HFFc6 (cell line): ENCODE measurements at regions not wholly inside any gene's neighbourhood (a gene's known extent, or its start where the extent isn't known, plus 50 kb on each side); places are given as distances from the start of the nearest gene placed in this dataset.

Experiments
- DNase-seq: peaks from one replicate; pipeline ENCODE4 v3.0.0-alpha.2; 2018
- H3K27ac Mint-ChIP-seq: 2 replicates; pipeline ENCODE4 v1.8.0; 2020; ENCODE audit warnings: mild to moderate bottlenecking, mixed read lengths
- H3K27me3 Mint-ChIP-seq: 2 replicates; pipeline ENCODE4 v1.8.0; 2021; ENCODE audit warnings: mild to moderate bottlenecking, moderate library complexity, mixed read lengths; ENCODE audit not compliant: insufficient read depth
- H3K36me3 Mint-ChIP-seq: 2 replicates; pipeline ENCODE4 v1.8.0; 2021; ENCODE audit warnings: low read depth, mixed read lengths
- H3K4me1 Mint-ChIP-seq: 2 replicates; pipeline ENCODE4 v1.8.0; 2020; ENCODE audit warnings: low read depth, mixed read lengths
- H3K4me3 Mint-ChIP-seq: 2 replicates; pipeline ENCODE4 v1.8.0; 2020; ENCODE audit warnings: mild to moderate bottlenecking, moderate library complexity, mixed read lengths
- H3K9me3 Mint-ChIP-seq: 2 replicates; pipeline ENCODE4 v1.8.0; 2020; ENCODE audit warnings: mild to moderate bottlenecking, mixed read lengths
- CTCF ChIP-seq: fragments of 200-600 bp; sonication (generic); IDR thresholded peaks from 2 replicates; pipeline ENCODE4 v1.5.0; 2021; ENCODE audit warnings: antibody characterized with exemption, mild to moderate bottlenecking

GRCh38 chr2:67702937-67703336 is 305.8 kb downstream of the ETAA1 start:
- no peak for DNase-seq

GRCh38 chr2:67706082-67706481 is 308.9 kb downstream of the ETAA1 start:
- H3K4me3 Mint-ChIP-seq, result no peak overlapping the region
- no peaks in the 10 kb centered on the region for H3K4me1 Mint-ChIP-seq
- peaks cover 5% of the 10 kb centered on the region for H3K27me3 Mint-ChIP-seq
- no peak for DNase-seq
- TF ChIP-seq CTCF, result no peak
- no peak overlapping the region for H3K27ac Mint-ChIP-seq
- no peaks in the 10 kb centered on the region for H3K36me3 Mint-ChIP-seq
- H3K9me3 Mint-ChIP-seq, result no peaks in the 10 kb centered on the region; the same call in 1 of the 2 replicates

More at GRCh38 chr2:67702937-67703336, 305.8 kb downstream of the ETAA1 start:
- no peak for TF ChIP-seq CTCF
- Mint-ChIP-seq H3K4me3 (no peak overlapping the region), H3K36me3 (no peaks in the 10 kb centered on the region), H3K27ac (no peak overlapping the region), H3K9me3 (peaks cover 4% of the 10 kb centered on the region; the same call in 1 of the 2 replicates), H3K4me1 (no peaks in the 10 kb centered on the region), H3K27me3 (peaks cover 4% of the 10 kb centered on the region)

- H3K4me3 Mint-ChIP-seq, result no peak overlapping the region
- no peak for DNase-seq
- H3K9me3 Mint-ChIP-seq, result no peaks in the 10 kb centered on the region; the same call in 1 of the 2 replicates
- no peaks in the 10 kb centered on the region for H3K36me3 Mint-ChIP-seq
- H3K27ac Mint-ChIP-seq, result no peak overlapping the region
- peaks cover 6% of the 10 kb centered on the region; the same call in 1 of the 2 replicates for H3K4me1 Mint-ChIP-seq
- no peak for TF ChIP-seq CTCF
- peaks cover 3% of the 10 kb centered on the region for H3K27me3 Mint-ChIP-seq
Measured at GRCh38 chr2:67707896-67708295, 310.8 kb downstream of the ETAA1 start.

- no peak for TF ChIP-seq CTCF
Measured at GRCh38 chr2:67709835-67710234, 312.7 kb downstream of the ETAA1 start.

GRCh38 chr2:67712484-67712883 is 315.4 kb downstream of the ETAA1 start:
- DNase-seq, result no peak

More at GRCh38 chr2:67709835-67710234, 312.7 kb downstream of the ETAA1 start:
- peaks cover 3% of the 10 kb centered on the region for H3K27me3 Mint-ChIP-seq
- no peaks in the 10 kb centered on the region; the same call in 1 of the 2 replicates for H3K9me3 Mint-ChIP-seq
- H3K4me3 Mint-ChIP-seq, result no peak overlapping the region
- no peaks in the 10 kb centered on the region for H3K36me3 Mint-ChIP-seq
- H3K4me1 Mint-ChIP-seq, result peaks cover 6% of the 10 kb centered on the region; the same call in 1 of the 2 replicates
- no peak overlapping the region for H3K27ac Mint-ChIP-seq
- no peak for DNase-seq

More at GRCh38 chr2:67712484-67712883, 315.4 kb downstream of the ETAA1 start:
- Mint-ChIP-seq H3K27ac (no peak overlapping the region), H3K9me3 (no peaks in the 10 kb centered on the region), H3K27me3 (peaks cover 3% of the 10 kb centered on the region), H3K4me3 (no peak overlapping the region), H3K4me1 (peaks cover 20% of the 10 kb centered on the region), H3K36me3 (no peaks in the 10 kb centered on the region)
- no peak for TF ChIP-seq CTCF
